MM.1S (cell line): ENCODE measurements at regions not wholly inside any gene's neighbourhood (a gene's known extent, or its start where the extent isn't known, plus 50 kb on each side); places are given as distances from the start of the nearest gene placed in this dataset.

Experiments used
- CTCF ChIP-seq: fragments of 300-600 bp; sonication (generic); IDR thresholded peaks from 2 replicates; pipeline ENCODE4 v1.5.1; 2016; ENCODE audit warnings: antibody characterized with exemption, low read length, mixed read lengths
- EZH2 ChIP-seq: fragments of 300-600 bp; sonication (generic); optimal IDR thresholded peaks from 2 replicates; pipeline ENCODE3; 2017; ENCODE audit warnings: low read depth, mild to moderate bottlenecking, antibody characterized with exemption, low read length, mixed read lengths
- EZH2phosphoT487 ChIP-seq: fragments of 300-600 bp; sonication (generic); IDR thresholded peaks from 2 replicates; pipeline ENCODE4 v1.6.1; 2018; ENCODE audit warnings: antibody characterized with exemption, low read length

- no peak for TF ChIP-seq CTCF
- no peak for TF ChIP-seq EZH2
- TF ChIP-seq EZH2phosphoT487, result no peak
Measured at GRCh38 chr18:7334973-7335568, 104.2 kb downstream of the LRRC30 start.
